Urinary bladder (tissue), 3 donors: ENCODE measurements at regions not wholly inside any gene's neighbourhood (a gene's known extent, or its start where the extent isn't known, plus 50 kb on each side); places are given as distances from the start of the nearest gene placed in this dataset.

Source experiments
- DNase-seq: peaks from one replicate; pipeline ENCODE4 v3.0.0-alpha.2; 2015; ENCODE audit errors: extremely low spot score
- H3K27ac ChIP-seq: one replicate; pipeline ENCODE4 v1.5.1; 2013; ENCODE audit warnings: low read depth, mild to moderate bottlenecking, moderate library complexity
- H3K36me3 ChIP-seq: one replicate; pipeline ENCODE4 v1.6.1; 2013; ENCODE audit warnings: mild to moderate bottlenecking, moderate library complexity; ENCODE audit not compliant: insufficient read depth
- H3K4me1 ChIP-seq: one replicate; pipeline ENCODE4 v1.6.1; 2013; ENCODE audit warnings: mild to moderate bottlenecking, moderate library complexity; ENCODE audit not compliant: insufficient read depth
- H3K4me3 ChIP-seq: one replicate; pipeline ENCODE4 v1.5.1; 2013; ENCODE audit warnings: low read depth, low read length
- WGBS: extraction: QIAGEN DNeasy Blood & Tissue Kit; methylation state at CpG from one replicate; pipeline ENCODE4 v1.1.7; 2013; 5-methylcytosine and 5-hydroxymethylcytosine counted together
- donor health status: healthy with polysubstance abuse.
- donor health status: healthy.

GRCh38 chr1:239879321-239880170, 212.1 kb upstream of the FMN2 start:
- WGBS = 47% methylated on average over 10 of the region's 10 CpGs
- DNase-seq = no peak

DNA sequence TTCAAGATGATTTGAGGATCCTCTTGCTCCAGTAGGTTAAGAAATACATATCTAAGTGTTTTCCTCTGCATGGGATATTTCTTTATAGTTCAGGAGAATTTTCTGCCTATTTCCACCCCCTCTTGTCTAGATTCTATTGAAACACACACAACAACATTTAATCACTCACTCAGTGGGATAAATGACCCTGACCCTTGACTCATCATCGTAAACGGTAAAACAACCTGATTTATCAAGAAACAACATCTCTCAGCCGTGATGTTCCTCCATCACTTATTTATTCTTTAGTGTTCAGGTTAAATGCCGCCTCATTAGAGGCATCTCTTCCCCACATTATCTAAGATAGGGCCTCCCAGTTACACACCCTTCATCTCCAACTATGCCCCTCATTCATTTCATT, 208.7 kb upstream of the FMN2 start:
- WGBS = 81% methylated on average over 4 of the region's 4 CpGs
- DNase-seq = no peak
- Histone ChIP-seq H3K27ac (no peak overlapping the region), H3K4me3 (no peak overlapping the region), H3K4me1 (no peaks in the 10 kb centered on the region), H3K36me3 (no peaks in the 10 kb centered on the region)

More at GRCh38 chr1:239879321-239880170, 212.1 kb upstream of the FMN2 start:
- Histone ChIP-seq H3K27ac (no peak overlapping the region), H3K4me1 (no peaks in the 10 kb centered on the region), H3K36me3 (no peaks in the 10 kb centered on the region), H3K4me3 (no peak overlapping the region)

- Histone ChIP-seq H3K4me3 (no peak overlapping the region), H3K4me1 (no peaks in the 10 kb centered on the region), H3K27ac (no peak overlapping the region), H3K36me3 (no peaks in the 10 kb centered on the region)
- DNase-seq = no peak
- WGBS = 68% methylated on average over 4 of the region's 4 CpGs
These were observed 206.9 kb upstream of the FMN2 start for GRCh38 chr1:239884796-239885195.

GRCh38 chr1:239886266-239886665, 205.4 kb upstream of the FMN2 start:
- Histone ChIP-seq H3K4me1 (no peaks in the 10 kb centered on the region), H3K27ac (no peak overlapping the region), H3K4me3 (no peak overlapping the region), H3K36me3 (no peaks in the 10 kb centered on the region)
- no peak for DNase-seq
- 57% methylated on average over 5 of the region's 5 CpGs for WGBS

GRCh38 chr1:239888639-239889038, 203.0 kb upstream of the FMN2 start:
- no peaks in the 10 kb centered on the region for H3K36me3 ChIP-seq
- 85% methylated on average over 4 of the region's 4 CpGs for WGBS
- H3K27ac ChIP-seq = no peak overlapping the region
- no peaks in the 10 kb centered on the region for H3K4me1 ChIP-seq
- H3K4me3 ChIP-seq = no peak overlapping the region
- DNase-seq = no peak

GRCh38 chr1:239891621-239892358, 199.9 kb upstream of the FMN2 start:
- no peaks in the 10 kb centered on the region for H3K36me3 ChIP-seq
- H3K4me3 ChIP-seq = no peak overlapping the region
- no peak for DNase-seq
- 88% methylated on average over 5 of the region's 5 CpGs for WGBS
- H3K27ac ChIP-seq = no peak overlapping the region
- H3K4me1 ChIP-seq = no peaks in the 10 kb centered on the region

DNA sequence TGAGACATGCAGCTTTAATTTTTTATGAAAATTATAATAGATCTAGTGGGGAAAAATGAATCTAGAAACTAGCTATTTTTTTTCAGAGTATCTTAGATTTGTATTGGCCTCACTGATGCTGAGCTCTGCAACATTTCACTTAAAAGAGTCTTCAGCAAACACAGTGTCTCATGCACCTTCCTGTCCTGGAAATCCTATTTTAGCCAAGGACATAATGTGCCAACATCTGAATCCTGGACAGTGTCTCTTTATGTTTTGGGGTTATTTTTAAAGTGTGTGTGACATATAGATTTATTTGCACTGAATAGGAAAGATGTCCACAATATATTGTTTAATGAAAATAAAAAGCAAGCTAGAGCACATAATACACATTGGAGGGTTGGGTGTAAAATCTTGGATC, 199.1 kb upstream of the FMN2 start:
- no peak for DNase-seq
- Histone ChIP-seq H3K4me1 (no peaks in the 10 kb centered on the region), H3K27ac (no peak overlapping the region), H3K4me3 (no peak overlapping the region), H3K36me3 (no peaks in the 10 kb centered on the region)

- 38% methylated on average over 3 of the region's 3 CpGs for WGBS
- DNase-seq = no peak
These were observed 198.5 kb upstream of the FMN2 start for GRCh38 chr1:239893127-239893731.

GRCh38 chr1:239896569-239896968, 195.1 kb upstream of the FMN2 start:
- Histone ChIP-seq H3K4me1 (no peaks in the 10 kb centered on the region), H3K4me3 (no peak overlapping the region), H3K36me3 (no peaks in the 10 kb centered on the region), H3K27ac (no peak overlapping the region)
- DNase-seq = no peak
- 69% methylated on average over 2 of the region's 2 CpGs for WGBS

More at GRCh38 chr1:239893127-239893731, 198.5 kb upstream of the FMN2 start:
- no peak overlapping the region for H3K27ac ChIP-seq
- H3K36me3 ChIP-seq = no peaks in the 10 kb centered on the region
- H3K4me1 ChIP-seq = no peaks in the 10 kb centered on the region
- H3K4me3 ChIP-seq = no peak overlapping the region

DNA sequence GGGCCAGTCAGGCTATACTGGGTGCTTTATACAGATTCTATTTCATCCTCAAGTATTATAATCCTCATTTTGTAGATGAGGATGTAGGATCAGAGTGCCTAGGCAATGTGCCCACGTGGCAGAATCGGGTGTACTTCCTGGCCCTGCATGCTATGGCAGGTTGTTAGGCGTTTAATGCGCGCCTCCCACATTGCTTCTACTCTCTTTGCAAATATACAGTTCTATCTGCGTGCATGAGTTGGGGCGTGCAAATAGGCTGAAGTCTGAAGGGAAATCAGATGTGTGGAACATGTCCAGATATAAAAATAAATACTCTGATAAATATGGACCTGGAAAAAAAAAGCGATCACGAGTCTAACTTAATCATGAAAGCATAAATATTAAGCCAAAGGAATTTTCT, 194.7 kb upstream of the FMN2 start:
- no peak for DNase-seq
- Histone ChIP-seq H3K36me3 (no peaks in the 10 kb centered on the region), H3K4me1 (no peaks in the 10 kb centered on the region), H3K4me3 (no peak overlapping the region), H3K27ac (no peak overlapping the region)
- WGBS = 28% methylated on average over 9 of the region's 9 CpGs

DNA sequence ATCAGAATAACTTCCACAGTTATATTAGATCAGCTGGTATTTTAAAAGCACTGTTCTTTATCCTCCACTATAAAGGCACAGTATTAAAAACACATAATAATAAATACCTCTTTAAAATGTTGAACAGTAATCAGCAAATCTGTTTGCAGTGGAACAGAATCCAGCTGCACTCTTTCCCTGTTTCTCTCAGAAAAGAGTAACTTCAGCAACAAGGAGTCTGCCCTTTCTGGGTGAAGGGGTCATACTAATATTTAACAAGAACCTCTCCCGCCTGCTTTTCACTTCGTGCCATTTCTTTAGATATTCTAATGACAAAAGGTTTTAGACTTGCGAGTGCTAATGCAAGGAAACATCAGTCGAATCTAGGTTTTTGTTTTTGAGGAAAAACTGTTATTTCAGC, 194.2 kb upstream of the FMN2 start:
- WGBS = 23% methylated on average over 4 of the region's 4 CpGs
- DNase-seq = no peak
- no peaks in the 10 kb centered on the region for H3K36me3 ChIP-seq
- H3K4me1 ChIP-seq = no peaks in the 10 kb centered on the region
- no peak overlapping the region for H3K27ac ChIP-seq
- H3K4me3 ChIP-seq = no peak overlapping the region

GRCh38 chr1:239898062-239898730, 193.5 kb upstream of the FMN2 start:
- H3K36me3 ChIP-seq = no peaks in the 10 kb centered on the region
- H3K27ac ChIP-seq = no peak overlapping the region
- WGBS = 16% methylated on average over 15 of the region's 15 CpGs
- H3K4me1 ChIP-seq = no peaks in the 10 kb centered on the region
- DNase-seq = peak; percentile 65
- no peak overlapping the region for H3K4me3 ChIP-seq

GRCh38 chr1:239899747-239900146, 191.9 kb upstream of the FMN2 start:
- 90% methylated on average over 3 of the region's 3 CpGs for WGBS
- Histone ChIP-seq H3K36me3 (no peaks in the 10 kb centered on the region), H3K4me1 (no peaks in the 10 kb centered on the region), H3K4me3 (no peak overlapping the region), H3K27ac (no peak overlapping the region)
- no peak for DNase-seq
